ENCODE measurements at regions not wholly inside any gene's neighbourhood (a gene's known extent, or its start where the extent isn't known, plus 50 kb on each side); places are given as distances from the start of the nearest gene placed in this dataset.

DNA sequence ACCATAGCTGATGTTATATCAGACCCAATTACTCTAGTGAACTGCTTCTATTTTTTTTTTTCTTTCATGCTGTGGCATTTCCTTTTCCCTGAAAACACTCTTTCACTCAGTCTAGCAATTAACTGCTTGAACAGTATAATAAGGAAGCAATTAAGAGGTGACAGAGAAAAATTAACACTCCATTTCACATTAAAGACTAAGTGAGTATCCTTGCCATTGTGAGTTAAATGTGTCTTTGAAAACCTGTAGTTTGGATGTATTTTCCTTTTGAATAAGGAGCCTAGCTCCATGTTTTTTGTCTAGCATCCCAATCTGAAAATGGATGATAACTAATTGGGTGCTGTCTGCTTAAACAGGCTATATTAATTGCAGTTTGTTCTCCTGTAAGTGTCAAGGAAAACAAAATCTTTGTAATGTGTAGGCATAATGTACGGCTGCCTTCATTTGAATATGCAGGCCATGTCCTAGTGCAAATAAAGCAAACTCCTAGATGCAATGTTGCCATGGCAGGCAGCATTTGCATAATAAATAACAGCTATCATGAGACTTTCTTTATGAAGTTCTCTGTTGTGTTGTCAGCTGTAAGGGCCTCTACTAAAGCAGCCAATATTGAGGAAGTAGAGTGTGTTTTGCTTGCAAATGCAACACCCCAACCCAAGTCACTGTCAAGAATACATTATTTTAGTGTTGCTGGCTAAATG is 416.7 kb downstream of the ZIC3 start:
- peaks cover 2% of the 10 kb centered on the region for H3K27me3 Mint-ChIP-seq (ENCODE audit: unreplicated experiment)
- H3K27ac Mint-ChIP-seq (ENCODE audit: unreplicated experiment), result no peak overlapping the region
- H3K9me3 Mint-ChIP-seq (ENCODE audit: unreplicated experiment), result no peaks in the 10 kb centered on the region
- H3K4me1 Mint-ChIP-seq (ENCODE audit: unreplicated experiment), result no peaks in the 10 kb centered on the region
- DNase-seq (ENCODE audit: low spot score), result no peak
- H3K4me3 Mint-ChIP-seq (ENCODE audit: unreplicated experiment), result no peak overlapping the region
- no peaks in the 10 kb centered on the region for H3K36me3 Mint-ChIP-seq (ENCODE audit: low read depth, unreplicated experiment)
- TF ChIP-seq, protein P1, sequence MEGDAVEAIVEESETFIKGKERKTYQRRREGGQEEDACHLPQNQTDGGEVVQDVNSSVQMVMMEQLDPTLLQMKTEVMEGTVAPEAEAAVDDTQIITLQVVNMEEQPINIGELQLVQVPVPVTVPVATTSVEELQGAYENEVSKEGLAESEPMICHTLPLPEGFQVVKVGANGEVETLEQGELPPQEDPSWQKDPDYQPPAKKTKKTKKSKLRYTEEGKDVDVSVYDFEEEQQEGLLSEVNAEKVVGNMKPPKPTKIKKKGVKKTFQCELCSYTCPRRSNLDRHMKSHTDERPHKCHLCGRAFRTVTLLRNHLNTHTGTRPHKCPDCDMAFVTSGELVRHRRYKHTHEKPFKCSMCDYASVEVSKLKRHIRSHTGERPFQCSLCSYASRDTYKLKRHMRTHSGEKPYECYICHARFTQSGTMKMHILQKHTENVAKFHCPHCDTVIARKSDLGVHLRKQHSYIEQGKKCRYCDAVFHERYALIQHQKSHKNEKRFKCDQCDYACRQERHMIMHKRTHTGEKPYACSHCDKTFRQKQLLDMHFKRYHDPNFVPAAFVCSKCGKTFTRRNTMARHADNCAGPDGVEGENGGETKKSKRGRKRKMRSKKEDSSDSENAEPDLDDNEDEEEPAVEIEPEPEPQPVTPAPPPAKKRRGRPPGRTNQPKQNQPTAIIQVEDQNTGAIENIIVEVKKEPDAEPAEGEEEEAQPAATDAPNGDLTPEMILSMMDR (IDR thresholded peaks at IDR 0.05; ENCODE audit: unreplicated experiment), result no peak

DNA sequence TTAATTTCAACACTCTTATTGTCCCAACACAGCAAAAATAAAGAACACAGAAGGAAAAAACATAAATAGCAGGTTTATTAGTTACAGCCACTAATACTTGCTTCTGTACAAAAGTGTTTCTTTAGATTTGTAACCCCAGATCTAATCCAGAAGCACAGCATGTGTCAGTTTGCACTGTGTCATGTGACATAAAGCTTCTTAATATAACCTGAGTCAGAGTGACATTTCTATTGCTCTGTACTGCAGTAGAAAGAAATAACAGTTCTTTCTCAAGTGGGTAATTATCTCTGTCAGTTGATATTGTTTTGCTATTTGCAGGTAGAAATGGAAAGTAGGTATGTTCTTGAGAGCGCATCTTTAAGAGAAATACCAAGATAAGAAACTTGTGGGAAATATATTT is 422.5 kb downstream of the ZIC3 start:
- Mint-ChIP-seq H3K4me3 (ENCODE audit: unreplicated experiment) (no peak overlapping the region), H3K4me1 (ENCODE audit: unreplicated experiment) (no peaks in the 10 kb centered on the region), H3K36me3 (ENCODE audit: low read depth, unreplicated experiment) (no peaks in the 10 kb centered on the region), H3K9me3 (ENCODE audit: unreplicated experiment) (no peaks in the 10 kb centered on the region), H3K27ac (ENCODE audit: unreplicated experiment) (no peak overlapping the region), H3K27me3 (ENCODE audit: unreplicated experiment) (peaks cover 2% of the 10 kb centered on the region)
- TF ChIP-seq, protein P1 (IDR thresholded peaks at IDR 0.05; ENCODE audit: unreplicated experiment), result no peak
- DNase-seq (ENCODE audit: low spot score), result no peak

DNA sequence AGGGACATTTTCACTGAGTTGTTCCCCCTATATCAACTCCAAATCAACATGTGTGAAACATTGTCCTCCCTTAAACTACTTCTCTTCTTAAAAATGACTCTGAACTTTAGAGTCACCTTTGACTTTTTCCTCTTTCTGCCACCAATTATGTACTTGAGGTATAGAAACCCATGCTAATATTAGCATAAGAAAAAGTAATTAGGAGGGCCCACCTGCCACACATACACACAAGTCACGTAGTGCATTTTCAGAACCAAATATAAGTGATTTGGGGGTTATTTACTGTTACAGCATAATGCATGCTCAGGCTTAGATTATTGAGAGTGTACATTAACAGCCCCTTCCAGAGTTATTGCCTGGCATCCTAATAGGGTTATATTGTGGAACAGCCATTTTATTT is 432.7 kb downstream of the ZIC3 start:
- DNase-seq (ENCODE audit: low spot score), result no peak
- TF ChIP-seq, protein P1 (IDR thresholded peaks at IDR 0.05; ENCODE audit: unreplicated experiment), result no peak
- H3K4me3 Mint-ChIP-seq (ENCODE audit: unreplicated experiment), result no peak overlapping the region

DNA sequence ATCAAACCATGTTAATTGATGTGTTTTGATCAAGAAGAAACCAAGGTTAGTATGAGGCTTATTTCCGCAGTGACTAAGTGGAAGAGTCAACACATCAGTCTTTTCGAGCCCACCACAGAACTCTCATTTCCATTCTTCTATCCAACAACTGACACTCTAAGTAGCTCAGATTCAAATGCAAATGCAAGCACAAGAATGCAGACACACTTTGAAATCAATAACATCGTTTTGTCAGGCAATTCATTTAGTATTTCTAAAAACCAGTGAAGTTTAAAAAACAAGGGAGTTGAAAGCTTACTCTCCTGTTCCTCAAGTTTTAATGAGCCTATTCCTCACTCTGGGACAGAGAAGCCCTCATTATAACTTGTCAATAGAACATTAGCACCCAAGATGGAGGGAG is 433.1 kb downstream of the ZIC3 start:
- H3K27ac Mint-ChIP-seq (ENCODE audit: unreplicated experiment), result no peak overlapping the region
- H3K36me3 Mint-ChIP-seq (ENCODE audit: low read depth, unreplicated experiment), result no peaks in the 10 kb centered on the region
- no peaks in the 10 kb centered on the region for H3K9me3 Mint-ChIP-seq (ENCODE audit: unreplicated experiment)

More for the DNA sequence above, 432.7 kb downstream of the ZIC3 start:
- no peaks in the 10 kb centered on the region for H3K27me3 Mint-ChIP-seq (ENCODE audit: unreplicated experiment)
- H3K4me1 Mint-ChIP-seq (ENCODE audit: unreplicated experiment), result no peaks in the 10 kb centered on the region
- H3K9me3 Mint-ChIP-seq (ENCODE audit: unreplicated experiment), result no peaks in the 10 kb centered on the region
- no peak overlapping the region for H3K27ac Mint-ChIP-seq (ENCODE audit: unreplicated experiment)
- H3K36me3 Mint-ChIP-seq (ENCODE audit: low read depth, unreplicated experiment), result no peaks in the 10 kb centered on the region

DNA sequence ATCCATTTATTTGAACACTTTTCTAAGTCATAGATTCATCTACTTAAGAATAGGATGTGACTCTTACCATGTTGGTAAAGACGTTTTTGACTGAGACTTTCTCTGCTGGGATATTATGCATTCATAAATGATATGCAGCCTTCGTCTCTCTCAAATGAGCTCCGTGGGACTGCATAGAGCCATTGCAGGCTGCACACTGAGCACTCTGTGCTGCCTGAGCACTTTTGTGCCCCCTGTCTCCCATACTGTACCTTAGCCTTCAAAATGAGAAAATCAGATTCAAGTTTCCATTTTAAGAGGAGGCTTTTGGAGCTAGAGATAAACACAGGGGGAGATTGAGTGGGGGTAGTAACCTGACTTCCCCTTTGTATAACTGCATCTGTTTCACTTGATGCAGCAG is 433.6 kb downstream of the ZIC3 start:
- no peaks in the 10 kb centered on the region for H3K27me3 Mint-ChIP-seq (ENCODE audit: unreplicated experiment)
- no peaks in the 10 kb centered on the region for H3K36me3 Mint-ChIP-seq (ENCODE audit: low read depth, unreplicated experiment)
- no peaks in the 10 kb centered on the region for H3K4me1 Mint-ChIP-seq (ENCODE audit: unreplicated experiment)
- DNase-seq (ENCODE audit: low spot score), result no peak
- H3K4me3 Mint-ChIP-seq (ENCODE audit: unreplicated experiment), result no peak overlapping the region
- H3K9me3 Mint-ChIP-seq (ENCODE audit: unreplicated experiment), result no peaks in the 10 kb centered on the region
- H3K27ac Mint-ChIP-seq (ENCODE audit: unreplicated experiment), result no peak overlapping the region
- TF ChIP-seq, protein P1 (IDR thresholded peaks at IDR 0.05; ENCODE audit: unreplicated experiment), result no peak

More for the DNA sequence above, 433.1 kb downstream of the ZIC3 start:
- H3K4me3 Mint-ChIP-seq (ENCODE audit: unreplicated experiment), result no peak overlapping the region
- TF ChIP-seq, protein P1 (IDR thresholded peaks at IDR 0.05; ENCODE audit: unreplicated experiment), result no peak
- no peaks in the 10 kb centered on the region for H3K4me1 Mint-ChIP-seq (ENCODE audit: unreplicated experiment)
- no peaks in the 10 kb centered on the region for H3K27me3 Mint-ChIP-seq (ENCODE audit: unreplicated experiment)
- DNase-seq (ENCODE audit: low spot score), result no peak
